H9 (cell line): ENCODE measurements at regions not wholly inside any gene's neighbourhood (a gene's known extent, or its start where the extent isn't known, plus 50 kb on each side); places are given as distances from the start of the nearest gene placed in this dataset.

Source experiments
- DNase-seq: peaks from one replicate; pipeline ENCODE4 v3.0.0-alpha.2; 2017
- H2AFZ ChIP-seq: one replicate; pipeline ENCODE4 v1.6.1; 2013; ENCODE audit warnings: mild to moderate bottlenecking, low read length, control low read depth, moderate library complexity
- H2AK5ac ChIP-seq: 2 replicates; pipeline ENCODE4 v1.6.1; 2013; ENCODE audit warnings: low read length, control low read depth, mixed read lengths; ENCODE audit not compliant: insufficient read length
- H2BK120ac ChIP-seq: one replicate; pipeline ENCODE4 v1.6.1; 2013; ENCODE audit warnings: low read depth, mild to moderate bottlenecking, low read length, control low read depth, inconsistent platforms; ENCODE audit not compliant: poor library complexity, severe bottlenecking
- H2BK12ac ChIP-seq: 2 replicates; pipeline ENCODE4 v1.6.1; 2013; ENCODE audit warnings: low read length, control low read depth, mixed read lengths, low read depth; ENCODE audit not compliant: insufficient read length
- H2BK15ac ChIP-seq: 2 replicates; pipeline ENCODE4 v1.6.1; 2013; ENCODE audit warnings: low read depth, low read length, control low read depth
- H2BK20ac ChIP-seq: one replicate; pipeline ENCODE4 v1.6.1; 2013; ENCODE audit warnings: low read depth, mild to moderate bottlenecking, low read length, control low read depth, inconsistent platforms; ENCODE audit not compliant: poor library complexity, severe bottlenecking
- H2BK5ac ChIP-seq: 2 replicates; pipeline ENCODE4 v1.6.1; 2013; ENCODE audit warnings: low read length, control low read depth, mixed read lengths; ENCODE audit not compliant: insufficient read length
- H3K14ac ChIP-seq: 2 replicates; pipeline ENCODE4 v1.6.1; 2013; ENCODE audit warnings: low read length, control low read depth; ENCODE audit not compliant: insufficient read depth
- H3K18ac ChIP-seq: 2 replicates; pipeline ENCODE4 v1.6.1; 2013; ENCODE audit warnings: low read depth, mild to moderate bottlenecking, mixed read lengths, low read length, control low read depth; ENCODE audit not compliant: insufficient read length
- H3K23ac ChIP-seq: 2 replicates; pipeline ENCODE4 v1.6.1; 2013; ENCODE audit warnings: low read length, control low read depth, mixed read lengths, low read depth; ENCODE audit not compliant: insufficient read length
- H3K23me2 ChIP-seq: 2 replicates; pipeline ENCODE4 v1.6.1; 2013; ENCODE audit warnings: low read depth, mild to moderate bottlenecking, mixed read lengths, low read length, control low read depth; ENCODE audit not compliant: insufficient read length, poor library complexity, severe bottlenecking
- H3K27ac ChIP-seq: 2 replicates; pipeline ENCODE4 v1.5.1; 2013; ENCODE audit warnings: low read length, control low read depth, mixed read lengths, low read depth; ENCODE audit not compliant: insufficient read length
- H3K27me3 ChIP-seq: 2 replicates; pipeline ENCODE4 v1.6.1; 2013; ENCODE audit warnings: low read length, control low read depth, inconsistent platforms; ENCODE audit not compliant: insufficient read depth
- H3K4ac ChIP-seq: 2 replicates; pipeline ENCODE4 v1.6.1; 2013; ENCODE audit warnings: low read depth, mild to moderate bottlenecking, control low read depth, inconsistent platforms, low read length, moderate library complexity
- H3K4me1 ChIP-seq: 2 replicates; pipeline ENCODE4 v1.6.1; 2013; ENCODE audit warnings: low read length, control low read depth, inconsistent platforms; ENCODE audit not compliant: insufficient read depth
- H3K4me2 ChIP-seq: 2 replicates; pipeline ENCODE4 v1.6.1; 2013; ENCODE audit warnings: low read length, control low read depth, mixed read lengths; ENCODE audit not compliant: insufficient read length, insufficient read depth
- H3K56ac ChIP-seq: 2 replicates; pipeline ENCODE4 v1.6.1; 2013; ENCODE audit warnings: low read depth, mild to moderate bottlenecking, mixed read lengths, low read length, control low read depth; ENCODE audit not compliant: insufficient read length
- H3K79me1 ChIP-seq: 2 replicates; pipeline ENCODE4 v1.6.1; 2013; ENCODE audit warnings: low read depth, mild to moderate bottlenecking, moderate library complexity, low read length, control low read depth, inconsistent platforms; ENCODE audit not compliant: insufficient read depth, poor library complexity, severe bottlenecking
- H3K79me2 ChIP-seq: 2 replicates; pipeline ENCODE4 v1.6.1; 2013; ENCODE audit warnings: low read length, control low read depth, inconsistent platforms; ENCODE audit not compliant: insufficient read depth
- H3K9ac ChIP-seq: 2 replicates; pipeline ENCODE4 v1.6.1; 2013; ENCODE audit warnings: low read length, control low read depth, mixed read lengths; ENCODE audit not compliant: insufficient read length; ENCODE audit errors: extremely low read depth
- H3K9me3 ChIP-seq: one replicate; pipeline ENCODE4 v1.6.1; 2013; ENCODE audit warnings: low read depth, low read length, inconsistent platforms; ENCODE audit not compliant: control insufficient read depth
- H3T11ph ChIP-seq: one replicate; pipeline ENCODE4 v1.6.1; 2013; ENCODE audit warnings: mild to moderate bottlenecking, low read length, control low read depth, inconsistent platforms
- H4K20me1 ChIP-seq: one replicate; pipeline ENCODE4 v1.6.1; 2013; ENCODE audit not compliant: control insufficient read depth, insufficient read length, insufficient read depth
- H4K5ac ChIP-seq: 2 replicates; pipeline ENCODE4 v1.6.1; 2013; ENCODE audit warnings: low read depth, mild to moderate bottlenecking, mixed read lengths, low read length, control low read depth; ENCODE audit not compliant: insufficient read length
- H4K8ac ChIP-seq: replicated peaks from 2 replicates; pipeline ENCODE4 v1.6.1; 2013; ENCODE audit warnings: low read length, control low read depth, mixed read lengths, low read depth; ENCODE audit not compliant: insufficient read length
- H4K91ac ChIP-seq: 2 replicates; pipeline ENCODE4 v1.6.1; 2013; ENCODE audit warnings: low read depth, mild to moderate bottlenecking, moderate library complexity, mixed read lengths, low read length, control low read depth; ENCODE audit not compliant: insufficient read length
- H3K27ac Mint-ChIP-seq, 3 experiments: 2 replicates in 2 of 3; 3 replicates in 1 of 3; pipeline ENCODE4 v1.8.0; 2020 to 2021; ENCODE audit warnings: mixed read lengths in 3 of 3, mild to moderate bottlenecking in 1 of 3, moderate library complexity in 1 of 3
- H3K27me3 Mint-ChIP-seq: 2 replicates; pipeline ENCODE4 v1.8.0; 2021; ENCODE audit warnings: low read depth, mild to moderate bottlenecking, moderate library complexity, mixed read lengths
- H3K36me3 Mint-ChIP-seq, 3 experiments: 2 replicates in 2 of 3; 3 replicates in 1 of 3; pipeline ENCODE4 v1.8.0; 2020 to 2021; ENCODE audit warnings: low read depth in 3 of 3, mixed read lengths in 3 of 3; ENCODE audit not compliant: insufficient read depth in 1 of 3
- H3K4me1 Mint-ChIP-seq, 2 experiments: 2 replicates each; pipeline ENCODE4 v1.8.0; 2020; ENCODE audit warnings: mixed read lengths in 2 of 2
- H3K4me3 Mint-ChIP-seq, 2 experiments: 2 replicates in 1 of 2; 3 replicates in 1 of 2; pipeline ENCODE4 v1.8.0; 2020 to 2021; ENCODE audit warnings: mild to moderate bottlenecking in 2 of 2, mixed read lengths in 2 of 2, moderate library complexity in 1 of 2
- H3K9me3 Mint-ChIP-seq, 2 experiments: 2 replicates in 1 of 2; 3 replicates in 1 of 2; pipeline ENCODE4 v1.8.0; 2020; ENCODE audit warnings: mild to moderate bottlenecking in 2 of 2, mixed read lengths in 2 of 2, moderate library complexity in 1 of 2
- WGBS: extraction: QIAGEN DNeasy Blood & Tissue Kit; methylation state at CpG from one replicate; pipeline ENCODE4 v1.1.7; 2013; ENCODE audit warnings: missing lambda C conversion rate, low lambda C conversion rate, mixed read lengths; ENCODE audit not compliant: insufficient read length; ENCODE audit errors: extremely low coverage; 5-methylcytosine and 5-hydroxymethylcytosine counted together
- TF ChIP-seq, protein P1 (sequence below): fragments of 200-600 bp; sonication (generic); conservative IDR thresholded peaks from 3 replicates; pipeline ENCODE4 v1.8.0; 2021; ENCODE audit warnings: antibody characterized with exemption, mild to moderate bottlenecking

DNA sequence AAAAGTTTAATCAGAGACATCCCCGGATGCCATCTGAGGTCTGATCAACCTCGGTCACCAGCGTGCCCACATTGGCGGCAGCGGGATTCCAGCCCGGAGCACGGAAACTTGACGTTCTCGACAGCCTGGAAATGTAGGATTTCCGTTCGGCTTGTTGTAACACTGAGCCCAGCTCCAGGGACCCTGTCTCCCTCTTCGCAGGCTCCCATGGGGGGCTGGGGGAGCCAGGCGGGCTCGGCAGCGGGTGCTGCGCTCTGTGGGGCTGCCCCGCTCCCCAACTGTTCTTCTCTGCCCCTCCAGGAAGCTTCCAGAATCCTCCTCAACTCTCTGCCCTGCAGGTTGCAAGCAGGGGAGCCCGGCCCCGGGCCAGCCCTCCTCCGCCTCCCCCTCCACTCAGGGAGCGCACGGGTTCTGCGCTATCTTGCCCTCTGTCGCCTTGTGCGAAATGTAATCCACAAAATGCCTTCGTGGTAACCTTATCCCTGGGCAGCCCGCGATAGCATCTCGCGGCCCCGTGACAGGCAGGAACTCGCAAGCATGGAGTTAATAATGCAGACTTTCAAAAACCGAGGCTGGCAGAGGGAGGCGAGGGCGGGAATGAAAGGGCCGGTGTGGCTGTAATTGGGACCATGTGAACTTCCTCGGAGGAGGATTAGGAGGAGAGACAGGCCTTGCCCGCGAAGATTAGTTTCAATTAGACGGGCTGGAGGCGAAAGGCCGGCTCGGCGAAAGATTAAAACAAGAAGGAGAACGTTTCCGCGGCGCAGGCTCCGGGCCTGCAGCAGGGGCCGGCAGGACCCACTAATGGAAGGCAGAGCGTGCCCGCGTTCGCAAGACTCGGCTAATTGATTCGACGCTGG is 53.9 kb upstream of the TTC34 start:
- TF ChIP-seq, protein P1, sequence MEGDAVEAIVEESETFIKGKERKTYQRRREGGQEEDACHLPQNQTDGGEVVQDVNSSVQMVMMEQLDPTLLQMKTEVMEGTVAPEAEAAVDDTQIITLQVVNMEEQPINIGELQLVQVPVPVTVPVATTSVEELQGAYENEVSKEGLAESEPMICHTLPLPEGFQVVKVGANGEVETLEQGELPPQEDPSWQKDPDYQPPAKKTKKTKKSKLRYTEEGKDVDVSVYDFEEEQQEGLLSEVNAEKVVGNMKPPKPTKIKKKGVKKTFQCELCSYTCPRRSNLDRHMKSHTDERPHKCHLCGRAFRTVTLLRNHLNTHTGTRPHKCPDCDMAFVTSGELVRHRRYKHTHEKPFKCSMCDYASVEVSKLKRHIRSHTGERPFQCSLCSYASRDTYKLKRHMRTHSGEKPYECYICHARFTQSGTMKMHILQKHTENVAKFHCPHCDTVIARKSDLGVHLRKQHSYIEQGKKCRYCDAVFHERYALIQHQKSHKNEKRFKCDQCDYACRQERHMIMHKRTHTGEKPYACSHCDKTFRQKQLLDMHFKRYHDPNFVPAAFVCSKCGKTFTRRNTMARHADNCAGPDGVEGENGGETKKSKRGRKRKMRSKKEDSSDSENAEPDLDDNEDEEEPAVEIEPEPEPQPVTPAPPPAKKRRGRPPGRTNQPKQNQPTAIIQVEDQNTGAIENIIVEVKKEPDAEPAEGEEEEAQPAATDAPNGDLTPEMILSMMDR, result no peak
- no CpG with 5 or more reads among the region's 57 CpGs for WGBS
- no peaks in the 10 kb centered on the region for H4K20me1 ChIP-seq
- H2BK120ac ChIP-seq, result no peak overlapping the region
- no peak overlapping the region for H4K91ac ChIP-seq
- H3K27me3 ChIP-seq, result no peaks in the 10 kb centered on the region
- H3K9me3 ChIP-seq, result peaks cover 96% of the 10 kb centered on the region
- H3K9me3 Mint-ChIP-seq, result peaks cover 16 to 86% of the 10 kb centered on the region in 2 experiments
- H3K56ac ChIP-seq, result no peak overlapping the region
- peaks cover 8% of the 10 kb centered on the region for H3K27me3 Mint-ChIP-seq
- H3K23ac ChIP-seq, result no peak overlapping the region
- H3K14ac ChIP-seq, result no peak overlapping the region
- H3K9ac ChIP-seq, result no peak overlapping the region
- H3K79me1 ChIP-seq, result no peaks in the 10 kb centered on the region
- H3K79me2 ChIP-seq, result no peaks in the 10 kb centered on the region
- no peak overlapping the region for H2AK5ac ChIP-seq
- H2AFZ ChIP-seq, result no peak overlapping the region
- no peak overlapping the region for H3K4ac ChIP-seq
- H4K5ac ChIP-seq, result no peak overlapping the region
- no peaks in the 10 kb centered on the region for H3K23me2 ChIP-seq
- DNase-seq, result no peak
- H3K36me3 Mint-ChIP-seq, result peaks cover 3 to 34% (median 12%) of the 10 kb centered on the region in 3 experiments; a peak in 6 of 7 replicates
- no peak overlapping the region for H2BK15ac ChIP-seq
- H3K4me3 Mint-ChIP-seq, result no peak overlapping the region
- no peak overlapping the region; a peak in 1 of 7 replicates for H3K27ac Mint-ChIP-seq
- H3T11ph ChIP-seq, result no peak overlapping the region
- no peak overlapping the region for H3K4me2 ChIP-seq
- no peak overlapping the region for H2BK12ac ChIP-seq
- no peak overlapping the region for H3K27ac ChIP-seq
- no peak overlapping the region for H2BK20ac ChIP-seq
- no peak overlapping the region for H3K18ac ChIP-seq
- no peaks in the 10 kb centered on the region for H3K4me1 Mint-ChIP-seq
- H2BK5ac ChIP-seq, result no peak overlapping the region
- no peak overlapping the region for H4K8ac ChIP-seq
- no peaks in the 10 kb centered on the region for H3K4me1 ChIP-seq
